Spleen (tissue), 11 donors: ENCODE measurements at regions not wholly inside any gene's neighbourhood (a gene's known extent, or its start where the extent isn't known, plus 50 kb on each side); places are given as distances from the start of the nearest gene placed in this dataset.
"Not testable (repeated sequence)": the region's sequence is repeated elsewhere in the genome, so short reads cannot be mapped to it uniquely, and the experiment has no call there.

Source experiments
- DNase-seq: peaks from one replicate; pipeline ENCODE4 v3.0.0-alpha.2; 2020
- H3K27ac ChIP-seq, 8 donors: fragments of 200-600 bp; sonication (generic) in 7 of 8; 1 replicate in 4 of 8; 2 replicates in 4 of 8; pipeline versions ENCODE4 v1.5.0 to v1.8.0; 2016 to 2021; ENCODE audit warnings: inconsistent platforms in 4 of 8, mild to moderate bottlenecking in 4 of 8, moderate library complexity in 1 of 8
- H3K27me3 ChIP-seq, 7 donors: fragments of 200-600 bp; sonication (generic) in 6 of 7; replicated peaks in 1 of 7; 1 replicate in 4 of 7; 2 replicates in 3 of 7; pipeline versions ENCODE4 v1.5.0 to v1.8.0; 2016 to 2021; ENCODE audit warnings: inconsistent platforms in 3 of 7, mild to moderate bottlenecking in 1 of 7
- H3K36me3 ChIP-seq, 6 donors: fragments of 200-600 bp; sonication (generic) in 5 of 6; 1 replicate in 4 of 6; 2 replicates in 2 of 6; pipeline versions ENCODE4 v1.5.0 to v1.8.0; 2016 to 2021; ENCODE audit warnings: inconsistent platforms in 2 of 6
- H3K4me1 ChIP-seq, 6 donors: fragments of 200-600 bp; sonication (generic) in 5 of 6; 1 replicate in 3 of 6; 2 replicates in 3 of 6; pipeline versions ENCODE4 v1.5.0 to v1.8.0; 2016 to 2021; ENCODE audit warnings: inconsistent platforms in 3 of 6
- H3K4me3 ChIP-seq, 8 donors: fragments of 200-600 bp; sonication (generic) in 7 of 8; 1 replicate in 4 of 8; 2 replicates in 4 of 8; pipeline versions ENCODE4 v1.5.0 to v1.8.0; 2016 to 2021; ENCODE audit warnings: inconsistent platforms in 4 of 8, mild to moderate bottlenecking in 4 of 8, moderate library complexity in 2 of 8
- H3K9me3 ChIP-seq, 8 donors: fragments of 200-600 bp; sonication (generic) in 7 of 8; 1 replicate in 4 of 8; 2 replicates in 4 of 8; pipeline versions ENCODE4 v1.5.0 to v1.8.0; 2016 to 2021; ENCODE audit warnings: inconsistent platforms in 4 of 8
- CTCF ChIP-seq, 11 experiments: fragments of 200-600 bp in 7 of 11; fragments of 450-650 bp in 4 of 11; sonication (generic) in 4 of 11; IDR thresholded peaks in 8 of 11; conservative IDR thresholded peaks in 3 of 11; 1 replicate in 7 of 11; 2 replicates in 4 of 11; pipeline versions ENCODE4 v1.4.0 to v1.8.0; 2016 to 2021; ENCODE audit warnings: antibody characterized with exemption in 11 of 11, inconsistent platforms in 4 of 11, mild to moderate bottlenecking in 1 of 11
- POLR2A ChIP-seq, 3 donors: fragments of 450-650 bp; IDR thresholded peaks; one replicate each; pipeline ENCODE4 v1.5.1; 2017; ENCODE audit warnings: antibody characterized with exemption in 3 of 3, mild to moderate bottlenecking in 1 of 3
- POLR2AphosphoS5 ChIP-seq, 3 donors: sonication (generic); formaldehyde crosslinking; IDR thresholded peaks; one replicate each; pipeline ENCODE4 v1.5.1; 2017; ENCODE audit warnings: antibody characterized with exemption in 3 of 3
- WGBS, 5 donors: extraction: QIAGEN DNeasy Blood & Tissue Kit in 3 of 5; methylation state at CpG; one replicate each; pipeline versions ENCODE4 v1.1.5 to v1.1.7; 2013 to 2018; 5-methylcytosine and 5-hydroxymethylcytosine counted together
- intact Hi-C: fragments of 100-400 bp; cut with DNase I; formaldehyde crosslinking; loops from one replicate; pipeline ENCODE4 v1.15.0; 2023; ENCODE audit warnings: low total_unique reads
- donor health status: healthy with polysubstance abuse.
- donor health status: DM: no; HTN: no; CAD: no; lungs with moderate emphysema.
- donor health status: DM: no; HTN: no; CAD: no.
- donor health status: Bipolar disorder and iron deficiency.
- donor health status: healthy.
- donor health status: DM: no; HTN: no; CAD: no.
- donor health status: DM: yes; HTN: yes; CAD: no.

GRCh38 chr6:157751547-157752200 is 71.4 kb upstream of the SNX9 start:
- Histone ChIP-seq H3K36me3 (no peaks in the 10 kb centered on the region), H3K4me1 (peaks cover 0 to 13% (median 5%) of the 10 kb centered on the region in 6 donors), H3K27me3 (peaks cover 0 to 44% (median 2%) of the 10 kb centered on the region in 7 donors), H3K4me3 (no peak overlapping the region), H3K9me3 (peaks cover 0 to 10% (median 0%) of the 10 kb centered on the region in 8 donors), H3K27ac (no peak overlapping the region)
- no peak for TF ChIP-seq POLR2A (IDR thresholded peaks at IDR 0.05)
- TF ChIP-seq POLR2AphosphoS5 (IDR thresholded peaks at IDR 0.05) = no peak
- WGBS, 5 donors = 80 to 91% (median 89%) methylated on average over 10 of the region's 10 CpGs
- DNase-seq = no peak
- intact Hi-C loops = loop anchor here (10.0 kb wide), 1 partner anchor 123 kb away; no protein-coding TSS in a partner anchor

GRCh38 chr6:157752879-157753278 is 70.2 kb upstream of the SNX9 start:
- not testable (repeated sequence) for H3K4me3 ChIP-seq, H3K36me3 ChIP-seq
- intact Hi-C loops = loop anchor here (10.0 kb wide), 1 partner anchor 122 kb away; no protein-coding TSS in a partner anchor

GRCh38 chr6:157753291-157753690 is 69.8 kb upstream of the SNX9 start:
- TF ChIP-seq POLR2A (IDR thresholded peaks at IDR 0.05) = no peak
- no peak for TF ChIP-seq POLR2AphosphoS5 (IDR thresholded peaks at IDR 0.05)
- TF ChIP-seq CTCF (IDR thresholded peaks at IDR 0.05 in 8 of 11, conservative IDR thresholded peaks at IDR 0.05 in 3 of 11) = no peak
- Histone ChIP-seq H3K27me3 (peaks cover 0 to 36% (median 0%) of the 10 kb centered on the region in 7 donors), H3K9me3 (peaks cover 0 to 10% (median 0%) of the 10 kb centered on the region in 8 donors), H3K27ac (no peak overlapping the region), H3K4me3 (no peak overlapping the region), H3K4me1 (peaks cover 0 to 24% (median 13%) of the 10 kb centered on the region in 6 donors), H3K36me3 (no peaks in the 10 kb centered on the region)
- 70 to 90% (median 87%) methylated on average over 2 of the region's 2 CpGs for WGBS, 5 donors
- DNase-seq = no peak
- intact Hi-C loops = loop anchor here (10.0 kb wide), 1 partner anchor 122 kb away; no protein-coding TSS in a partner anchor

More at GRCh38 chr6:157752879-157753278, 70.2 kb upstream of the SNX9 start:
- WGBS, 5 donors = 69 to 86% (median 73%) methylated on average over 3 of the region's 3 CpGs
- H3K27me3 ChIP-seq = peaks cover 0 to 36% (median 0%) of the 10 kb centered on the region in 7 donors
- peaks cover 0 to 10% (median 0%) of the 10 kb centered on the region in 8 donors for H3K9me3 ChIP-seq
- peaks cover 0 to 24% (median 13%) of the 10 kb centered on the region in 6 donors for H3K4me1 ChIP-seq
- not testable (repeated sequence) for DNase-seq, H3K27ac ChIP-seq

- not testable (repeated sequence) for H3K27ac ChIP-seq, H3K4me3 ChIP-seq, H3K36me3 ChIP-seq, DNase-seq
- WGBS, 5 donors = 74 to 92% (median 83%) methylated on average over 4 of the region's 4 CpGs
- H3K4me1 ChIP-seq = peaks cover 0 to 29% (median 14%) of the 10 kb centered on the region in 6 donors
- peaks cover 0 to 36% (median 0%) of the 10 kb centered on the region in 7 donors for H3K27me3 ChIP-seq
- intact Hi-C loops = loop anchor here (10.0 kb wide), 1 partner anchor 121 kb away; no protein-coding TSS in a partner anchor
- H3K9me3 ChIP-seq = peaks cover 0 to 10% (median 0%) of the 10 kb centered on the region in 8 donors
Observed at GRCh38 chr6:157753801-157754200, 69.2 kb upstream of the SNX9 start.

GRCh38 chr6:157754351-157754750 is 68.7 kb upstream of the SNX9 start:
- intact Hi-C loops = loop anchor here (10.0 kb wide), 1 partner anchor 120 kb away; no protein-coding TSS in a partner anchor
- no peak for DNase-seq
- WGBS, 5 donors = 82 to 89% (median 86%) methylated on average over 7 of the region's 7 CpGs

More at GRCh38 chr6:157754351-157754750, 68.7 kb upstream of the SNX9 start:
- peaks cover 0 to 10% (median 0%) of the 10 kb centered on the region in 8 donors for H3K9me3 ChIP-seq
- H3K4me3 ChIP-seq = no peak overlapping the region
- peaks cover 0 to 34% (median 14%) of the 10 kb centered on the region in 6 donors for H3K4me1 ChIP-seq
- no peak for TF ChIP-seq POLR2AphosphoS5 (IDR thresholded peaks at IDR 0.05)
- TF ChIP-seq POLR2A (IDR thresholded peaks at IDR 0.05) = no peak
- TF ChIP-seq CTCF (IDR thresholded peaks at IDR 0.05 in 8 of 11, conservative IDR thresholded peaks at IDR 0.05 in 3 of 11) = no peak
- no peak overlapping the region for H3K27ac ChIP-seq
- peaks cover 0 to 32% (median 0%) of the 10 kb centered on the region in 7 donors for H3K27me3 ChIP-seq
- no peaks in the 10 kb centered on the region for H3K36me3 ChIP-seq
